RKO (cell line): ENCODE measurements at regions not wholly inside any gene's neighbourhood (a gene's known extent, or its start where the extent isn't known, plus 50 kb on each side); places are given as distances from the start of the nearest gene placed in this dataset.

Experiments
- DNase-seq: peaks from one replicate; pipeline ENCODE4 v3.0.0-alpha.2; 2016; ENCODE audit warnings: low spot score

- DNase-seq = no peak
Observed at GRCh38 chr13:72230131-72230530, 363.1 kb upstream of the DACH1 start.

GRCh38 chr13:72229067-72229466, 362.1 kb upstream of the DACH1 start:
- no peak for DNase-seq

- DNase-seq = peak; percentile 42
Observed at GRCh38 chr13:72221276-72221962, 354.4 kb upstream of the DACH1 start.

- DNase-seq = no peak
Observed at GRCh38 chr13:72218966-72219365, 352.0 kb upstream of the DACH1 start.

GRCh38 chr13:72217142-72217541, 350.1 kb upstream of the DACH1 start:
- DNase-seq = no peak

- no peak for DNase-seq
Observed at GRCh38 chr13:72208112-72208645, 341.2 kb upstream of the DACH1 start.

GRCh38 chr13:72205773-72206172, 338.8 kb upstream of the DACH1 start:
- no peak for DNase-seq

- DNase-seq = peak; percentile 5
Observed at GRCh38 chr13:72204291-72204690, 337.3 kb upstream of the DACH1 start.

- DNase-seq = no peak
Observed at GRCh38 chr13:72201726-72202125, 334.7 kb upstream of the DACH1 start.

GRCh38 chr13:72199640-72200039, 332.6 kb upstream of the DACH1 start:
- no peak for DNase-seq

GRCh38 chr13:72198967-72199560, 332.1 kb upstream of the DACH1 start:
- DNase-seq = no peak

- DNase-seq = no peak
Observed at GRCh38 chr13:72198042-72198441, 331.0 kb upstream of the DACH1 start.

- no peak for DNase-seq
Observed at GRCh38 chr13:72195044-72195704, 328.2 kb upstream of the DACH1 start.

GRCh38 chr13:72194523-72194922, 327.5 kb upstream of the DACH1 start:
- no peak for DNase-seq

GRCh38 chr13:72186730-72187422, 319.9 kb upstream of the DACH1 start:
- no peak for DNase-seq

GRCh38 chr13:72185776-72186175, 318.8 kb upstream of the DACH1 start:
- DNase-seq = no peak

GRCh38 chr13:72181661-72182060, 314.7 kb upstream of the DACH1 start:
- no peak for DNase-seq

- DNase-seq = peak; percentile 15
Observed at GRCh38 chr13:72180253-72180952, 313.4 kb upstream of the DACH1 start.

GRCh38 chr13:72174549-72174948, 307.5 kb upstream of the DACH1 start:
- DNase-seq = no peak

GRCh38 chr13:72170571-72170970, 303.6 kb upstream of the DACH1 start:
- no peak for DNase-seq

- DNase-seq = no peak
Observed at GRCh38 chr13:72168126-72168855, 301.3 kb upstream of the DACH1 start.
